NCI-H82 treated with DMSO at 0.1 percent for 48 hours (cell line): ENCODE measurements at regions not wholly inside any gene's neighbourhood (a gene's known extent, or its start where the extent isn't known, plus 50 kb on each side); places are given as distances from the start of the nearest gene placed in this dataset.
A peak's percentile ranks its signal among the peaks of the same experiment; 100 is the strongest.
"Not testable (repeated sequence)": the region's sequence is repeated elsewhere in the genome, so short reads cannot be mapped to it uniquely, and the experiment has no call there.

ENCODE experiments used
- DNase-seq: peaks from one replicate; lab custom pipeline; 2025; ENCODE audit not compliant: unreplicated experiment; lab: John Stamatoyannopoulos, UW

GRCh38 chr5:100641833-100642232, 106.7 kb downstream of the FAM174A start:
- no peak for DNase-seq

- no peak for DNase-seq
Observed at GRCh38 chr5:100643473-100643872, 108.3 kb downstream of the FAM174A start.

DNA sequence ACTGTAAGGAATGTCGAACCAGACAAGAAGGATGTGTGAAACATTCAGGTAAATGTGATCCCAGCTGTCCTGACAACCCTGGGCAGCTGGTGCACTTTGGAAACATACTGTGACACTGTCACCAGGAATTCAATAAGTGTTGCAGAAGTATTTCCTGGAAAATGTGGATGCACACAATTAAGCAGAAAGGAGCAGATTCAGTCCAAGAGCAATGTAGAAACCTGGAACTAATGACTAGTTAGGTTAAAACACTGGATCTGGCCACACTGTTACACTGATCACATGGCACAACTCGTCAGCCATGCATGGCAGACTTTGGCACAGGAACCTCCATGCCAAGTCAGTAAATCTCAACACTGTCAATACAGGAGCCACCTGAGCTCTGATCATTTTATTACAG, 109.0 kb downstream of the FAM174A start:
- DNase-seq: no peak

- DNase-seq: no peak
Observed at GRCh38 chr5:100644776-100645175, 109.6 kb downstream of the FAM174A start.

- no peak for DNase-seq
Observed at GRCh38 chr5:100646011-100646410, 110.8 kb downstream of the FAM174A start.

DNA sequence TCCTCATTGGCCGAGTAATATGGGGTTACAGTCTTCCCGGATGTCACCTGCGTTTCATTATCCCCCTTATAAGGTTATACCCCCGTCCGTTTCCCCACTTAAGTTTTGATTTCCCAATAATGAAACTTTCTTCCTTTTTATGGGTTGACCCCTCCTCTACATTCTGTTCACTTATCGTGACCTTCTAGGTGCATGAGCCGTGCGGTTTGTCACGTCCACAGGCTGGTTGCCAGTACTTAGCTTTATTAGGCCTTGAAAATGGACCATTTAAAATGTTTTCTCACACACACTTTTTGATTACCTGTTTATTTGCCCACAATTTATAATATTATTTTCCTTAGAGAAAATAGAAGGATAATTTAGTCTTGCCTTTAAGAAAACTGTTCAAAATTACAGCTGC, 111.5 kb downstream of the FAM174A start:
- DNase-seq: no peak

DNA sequence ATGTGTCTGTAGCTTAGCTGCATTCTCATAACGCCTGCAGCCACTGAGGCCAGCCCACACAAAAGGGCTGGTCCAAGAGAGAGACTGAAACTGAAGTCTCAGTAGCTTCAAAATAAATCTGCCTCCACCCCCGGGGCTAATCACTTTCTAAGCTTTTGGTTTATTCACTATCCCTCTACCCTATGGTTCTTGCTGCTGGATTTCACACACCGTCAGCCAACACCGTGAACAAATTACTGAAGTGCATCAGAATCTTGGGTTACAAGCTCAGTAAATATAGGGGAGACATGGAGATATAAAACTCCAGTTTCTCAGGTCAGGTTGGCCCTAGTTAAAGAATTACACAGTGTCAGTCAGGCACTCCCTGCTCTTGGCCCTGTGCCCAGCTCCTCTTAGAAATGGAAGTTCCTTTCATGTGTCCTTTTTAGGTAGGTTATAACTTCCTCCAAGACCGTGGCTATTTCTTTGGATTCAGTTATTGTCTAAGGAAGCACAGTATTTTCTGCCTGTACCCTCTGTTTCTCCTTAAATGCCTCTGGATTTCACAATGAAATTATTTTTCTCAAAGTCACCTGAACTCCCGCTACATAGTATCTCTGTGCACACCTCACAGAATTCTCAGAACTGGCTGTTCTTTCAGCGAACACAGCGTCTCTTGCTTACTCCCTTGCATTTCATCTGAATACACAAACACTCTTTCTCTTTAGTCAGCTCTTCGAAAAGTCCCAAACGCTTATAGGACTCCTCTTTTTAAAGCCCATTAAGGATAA, 112.5 kb downstream of the FAM174A start:
- peak; percentile 13 for DNase-seq

DNA sequence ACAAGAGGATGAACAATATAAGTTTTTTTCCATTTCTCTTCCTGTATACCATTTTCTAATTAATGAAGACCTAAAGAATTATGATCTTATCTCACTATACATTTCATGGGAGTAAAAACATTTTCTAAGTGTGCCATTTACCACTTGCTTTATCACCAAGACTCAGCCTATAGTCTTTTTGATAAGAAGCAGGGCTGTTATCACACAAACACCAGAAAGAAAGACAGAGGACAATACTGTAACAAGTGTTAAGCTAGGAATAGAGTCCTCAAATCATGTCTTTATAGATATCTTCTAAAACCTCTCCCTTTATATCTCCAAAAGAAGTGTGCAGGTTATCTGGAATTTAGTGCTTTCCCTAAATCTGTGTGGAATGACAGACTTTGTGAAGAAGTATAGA, 119.7 kb downstream of the FAM174A start:
- no peak for DNase-seq

GRCh38 chr5:100656771-100657170, 121.6 kb downstream of the FAM174A start:
- not testable (repeated sequence) for DNase-seq

GRCh38 chr5:100659080-100659795, 124.1 kb downstream of the FAM174A start:
- no peak for DNase-seq

GRCh38 chr5:100664140-100664539, 129.0 kb downstream of the FAM174A start:
- no peak for DNase-seq

- no peak for DNase-seq
Observed at GRCh38 chr5:100667161-100667630, 132.0 kb downstream of the FAM174A start.

DNA sequence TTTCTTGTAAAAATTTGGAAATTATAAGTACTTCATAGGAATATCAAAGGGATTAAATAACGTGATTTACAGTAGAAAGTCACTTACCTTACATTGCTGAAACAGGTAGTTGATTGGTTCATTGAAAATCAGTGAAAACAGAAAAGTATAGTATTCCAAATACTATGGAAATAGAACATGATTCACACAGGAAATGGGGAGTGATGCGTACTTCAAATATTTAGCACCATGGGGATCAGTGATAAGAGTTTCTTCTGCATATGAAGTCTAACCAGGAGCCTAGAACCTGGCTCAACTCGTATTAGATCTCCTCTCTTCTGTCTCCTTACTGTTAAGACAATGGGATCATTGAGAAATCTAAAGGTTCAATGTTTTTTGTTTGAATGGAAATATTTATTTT, 133.3 kb downstream of the FAM174A start:
- no peak for DNase-seq

GRCh38 chr5:100676817-100677631, 141.8 kb downstream of the FAM174A start:
- no peak for DNase-seq

DNA sequence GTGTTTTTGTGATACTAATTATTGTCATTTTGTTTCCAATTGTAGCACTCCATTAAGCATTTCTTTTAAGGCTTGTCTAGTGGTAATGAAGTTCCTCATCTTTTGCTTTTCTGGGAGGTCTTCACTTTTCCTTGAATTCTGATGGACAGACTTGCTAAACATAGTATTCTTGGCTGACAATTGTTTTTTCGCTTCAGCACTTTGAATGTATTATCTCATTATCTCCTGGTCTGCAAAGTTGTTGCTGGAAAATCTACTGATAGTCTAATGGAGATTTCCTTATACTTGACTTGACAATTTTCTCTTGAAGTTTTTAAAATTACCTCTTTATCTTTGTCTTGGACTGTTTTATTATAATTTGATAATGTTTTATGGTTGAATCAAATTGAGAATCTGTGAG, 147.5 kb downstream of the FAM174A start:
- DNase-seq: no peak

DNA sequence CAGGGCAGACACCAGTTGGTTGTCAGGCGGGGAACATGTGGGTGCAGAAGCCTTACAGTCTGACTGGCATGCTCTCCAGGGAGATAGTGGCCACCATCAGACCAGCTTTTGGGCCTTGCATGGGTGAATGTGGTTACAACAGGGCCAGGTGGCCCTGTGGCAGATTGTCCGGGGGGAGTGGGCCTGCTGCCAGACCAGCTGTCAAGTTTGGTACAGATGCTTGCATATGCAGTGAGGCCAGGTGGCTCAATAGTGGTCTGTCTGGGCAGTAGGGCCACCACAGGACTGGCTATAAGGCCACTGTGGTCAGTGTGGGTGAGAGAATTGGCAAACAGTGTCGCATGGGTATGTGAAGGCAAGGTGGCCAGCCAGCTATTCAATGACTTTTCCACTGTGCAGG, 148.7 kb downstream of the FAM174A start:
- DNase-seq: no peak

GRCh38 chr5:100685122-100685521, 149.9 kb downstream of the FAM174A start:
- DNase-seq: not testable (repeated sequence)

GRCh38 chr5:100688834-100689233, 153.7 kb downstream of the FAM174A start:
- not testable (repeated sequence) for DNase-seq

DNA sequence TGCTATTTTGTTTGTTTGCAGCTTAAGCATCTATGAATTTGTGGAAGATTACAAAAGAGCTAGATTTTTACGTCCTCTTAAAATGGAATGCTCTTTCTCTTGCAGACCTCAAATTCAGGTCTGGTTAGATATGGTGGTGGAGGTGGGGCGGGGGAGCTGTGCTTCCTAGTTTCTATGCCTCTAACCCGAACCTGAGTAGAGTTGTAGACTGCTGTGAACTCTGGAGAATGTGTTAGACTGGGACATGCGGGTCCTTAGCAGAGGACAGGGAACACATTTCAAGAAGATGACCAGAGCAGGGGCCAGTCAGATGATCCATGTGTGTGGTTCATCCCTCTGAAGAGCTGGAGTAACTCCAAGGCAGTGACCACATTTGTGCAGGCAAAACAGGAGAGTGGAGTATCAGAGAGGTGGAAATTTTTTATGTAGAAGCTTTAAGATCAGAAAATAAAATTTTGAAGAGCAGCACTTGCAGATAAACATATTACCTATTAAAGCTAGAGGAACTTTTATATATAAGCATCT, 154.9 kb downstream of the FAM174A start:
- no peak for DNase-seq

- DNase-seq: no peak
Observed at GRCh38 chr5:100691085-100691484, 155.9 kb downstream of the FAM174A start.

GRCh38 chr5:100691548-100691947, 156.4 kb downstream of the FAM174A start:
- no peak for DNase-seq
